ENCODE measurements at regions not wholly inside any gene's neighbourhood (a gene's known extent, or its start where the extent isn't known, plus 50 kb on each side); places are given as distances from the start of the nearest gene placed in this dataset.

GRCh38 chr9:18371621-18372020 is 102.3 kb upstream of the ADAMTSL1 start:
- no peak for TF ChIP-seq POLR2A (IDR thresholded peaks at IDR 0.05)
- TF ChIP-seq POLR2AphosphoS5 (IDR thresholded peaks at IDR 0.05): no peak
- no peak for TF ChIP-seq CTCF (IDR thresholded peaks at IDR 0.05)
